Psoas muscle (tissue), 7 donors: ENCODE measurements at regions not wholly inside any gene's neighbourhood (a gene's known extent, or its start where the extent isn't known, plus 50 kb on each side); places are given as distances from the start of the nearest gene placed in this dataset.

Experiments
- ATAC-seq, 4 donors: fragments of 200-7000 bp; cut with Tn5 transposase; one replicate each; pipeline ENCODE4 v1.9.1; 2020; ENCODE audit warnings: moderate library complexity in 3 of 4, mild to moderate bottlenecking in 2 of 4
- DNase-seq, 2 donors: peaks; one replicate each; pipeline ENCODE4 v3.0.0-alpha.2; 2020
- H3K27ac ChIP-seq: fragments of 200-600 bp; one replicate; pipeline ENCODE4 v1.8.0; 2022
- H3K27me3 ChIP-seq, 3 donors: fragments of 200-600 bp in 1 of 3; one replicate each; pipeline versions ENCODE4 v1.6.1 to v1.8.0; 2013 to 2022; ENCODE audit warnings: low read length in 2 of 3, mild to moderate bottlenecking in 2 of 3, moderate library complexity in 1 of 3; ENCODE audit not compliant: insufficient read depth in 3 of 3
- H3K36me3 ChIP-seq, 2 donors: fragments of 200-600 bp in 1 of 2; one replicate each; pipeline versions ENCODE4 v1.6.1 to v1.8.0; 2013 to 2022; ENCODE audit warnings: low read depth in 1 of 2, mild to moderate bottlenecking in 1 of 2, moderate library complexity in 1 of 2; ENCODE audit not compliant: insufficient read depth in 1 of 2
- H3K4me1 ChIP-seq: fragments of 200-600 bp; one replicate; pipeline ENCODE4 v1.8.0; 2022
- H3K4me3 ChIP-seq: fragments of 200-600 bp; one replicate; pipeline ENCODE4 v1.8.0; 2022; ENCODE audit warnings: mild to moderate bottlenecking
- H3K9me3 ChIP-seq: fragments of 200-600 bp; one replicate; pipeline ENCODE4 v1.8.0; 2022
- WGBS, 3 donors: extraction: QIAGEN DNeasy Blood & Tissue Kit; methylation state at CpG; one replicate each; pipeline versions ENCODE4 v1.1.6 to v1.1.7; 2013; 5-methylcytosine and 5-hydroxymethylcytosine counted together
- intact Hi-C, 2 donors: fragments of 100-400 bp; cut with DNase I; formaldehyde crosslinking; loops; one replicate each; pipeline versions ENCODE4 v1.11.0 to v1.14.2; 2022
- TF ChIP-seq, protein P1 (sequence below): fragments of 200-600 bp; IDR thresholded peaks from one replicate; pipeline ENCODE4 v1.8.0; 2022; ENCODE audit warnings: antibody characterized with exemption
- donor health status: healthy with polysubstance abuse.
- donor health status: DM: no; HTN: no; CAD: no; lungs with moderate emphysema.
- donor health status: Bipolar disorder and iron deficiency.
- donor health status: healthy.
- donor health status: DM: yes; HTN: yes; CAD: no.
- donor health status: DM: no; HTN: no; CAD: no.
- donor health status: DM: yes; HTN: yes; CAD: no.

DNA sequence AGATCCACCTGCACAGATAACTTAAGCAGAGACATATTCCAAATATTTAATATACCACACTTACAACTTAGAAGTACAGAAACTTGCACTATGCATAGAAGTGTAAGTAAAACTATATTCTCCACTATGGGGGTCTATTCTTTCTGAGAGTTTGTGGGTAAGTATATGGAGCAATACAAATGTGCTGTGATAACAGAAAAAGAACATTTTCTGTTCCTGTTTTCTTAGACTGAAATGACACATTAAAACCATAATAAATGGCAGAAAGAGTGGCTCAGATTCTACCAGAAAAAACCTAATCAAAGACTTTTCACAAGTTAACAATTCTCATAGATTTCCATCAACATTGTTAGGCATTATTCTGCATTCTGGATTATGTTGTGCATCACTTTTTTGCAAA, 96.6 kb upstream of the WNT7A start:
- peaks cover 11% of the 10 kb centered on the region for H3K9me3 ChIP-seq
- H3K36me3 ChIP-seq, result no peaks in the 10 kb centered on the region
- no peaks in the 10 kb centered on the region for H3K4me1 ChIP-seq
- no peak overlapping the region for H3K27ac ChIP-seq
- no peak for ATAC-seq
- no peaks in the 10 kb centered on the region for H3K27me3 ChIP-seq
- no peak overlapping the region for H3K4me3 ChIP-seq
- no peak for DNase-seq
- intact Hi-C loops, result no loop called here
- TF ChIP-seq, protein P1, sequence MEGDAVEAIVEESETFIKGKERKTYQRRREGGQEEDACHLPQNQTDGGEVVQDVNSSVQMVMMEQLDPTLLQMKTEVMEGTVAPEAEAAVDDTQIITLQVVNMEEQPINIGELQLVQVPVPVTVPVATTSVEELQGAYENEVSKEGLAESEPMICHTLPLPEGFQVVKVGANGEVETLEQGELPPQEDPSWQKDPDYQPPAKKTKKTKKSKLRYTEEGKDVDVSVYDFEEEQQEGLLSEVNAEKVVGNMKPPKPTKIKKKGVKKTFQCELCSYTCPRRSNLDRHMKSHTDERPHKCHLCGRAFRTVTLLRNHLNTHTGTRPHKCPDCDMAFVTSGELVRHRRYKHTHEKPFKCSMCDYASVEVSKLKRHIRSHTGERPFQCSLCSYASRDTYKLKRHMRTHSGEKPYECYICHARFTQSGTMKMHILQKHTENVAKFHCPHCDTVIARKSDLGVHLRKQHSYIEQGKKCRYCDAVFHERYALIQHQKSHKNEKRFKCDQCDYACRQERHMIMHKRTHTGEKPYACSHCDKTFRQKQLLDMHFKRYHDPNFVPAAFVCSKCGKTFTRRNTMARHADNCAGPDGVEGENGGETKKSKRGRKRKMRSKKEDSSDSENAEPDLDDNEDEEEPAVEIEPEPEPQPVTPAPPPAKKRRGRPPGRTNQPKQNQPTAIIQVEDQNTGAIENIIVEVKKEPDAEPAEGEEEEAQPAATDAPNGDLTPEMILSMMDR, result no peak

DNA sequence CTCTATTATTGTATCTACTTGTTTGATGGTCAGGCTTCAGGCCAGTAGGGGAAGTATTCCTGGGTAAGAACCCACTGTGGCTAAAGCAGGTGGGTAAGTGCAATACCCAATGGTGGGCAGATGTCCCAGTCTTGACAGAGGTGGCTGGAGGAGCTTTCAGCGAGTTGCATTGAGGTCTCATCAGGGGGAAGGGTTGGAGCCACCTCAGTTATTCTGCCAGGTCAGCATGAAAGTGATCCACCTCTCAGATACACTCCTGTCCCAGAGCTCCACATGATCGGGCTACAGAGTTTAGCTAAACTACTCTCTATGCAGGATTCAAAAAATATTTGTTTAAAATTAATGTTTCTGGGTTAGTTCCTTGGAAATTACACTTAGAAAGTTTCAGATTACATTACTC, 95.8 kb upstream of the WNT7A start:
- intact Hi-C loops, result no loop called here
- no peak for ATAC-seq

DNA sequence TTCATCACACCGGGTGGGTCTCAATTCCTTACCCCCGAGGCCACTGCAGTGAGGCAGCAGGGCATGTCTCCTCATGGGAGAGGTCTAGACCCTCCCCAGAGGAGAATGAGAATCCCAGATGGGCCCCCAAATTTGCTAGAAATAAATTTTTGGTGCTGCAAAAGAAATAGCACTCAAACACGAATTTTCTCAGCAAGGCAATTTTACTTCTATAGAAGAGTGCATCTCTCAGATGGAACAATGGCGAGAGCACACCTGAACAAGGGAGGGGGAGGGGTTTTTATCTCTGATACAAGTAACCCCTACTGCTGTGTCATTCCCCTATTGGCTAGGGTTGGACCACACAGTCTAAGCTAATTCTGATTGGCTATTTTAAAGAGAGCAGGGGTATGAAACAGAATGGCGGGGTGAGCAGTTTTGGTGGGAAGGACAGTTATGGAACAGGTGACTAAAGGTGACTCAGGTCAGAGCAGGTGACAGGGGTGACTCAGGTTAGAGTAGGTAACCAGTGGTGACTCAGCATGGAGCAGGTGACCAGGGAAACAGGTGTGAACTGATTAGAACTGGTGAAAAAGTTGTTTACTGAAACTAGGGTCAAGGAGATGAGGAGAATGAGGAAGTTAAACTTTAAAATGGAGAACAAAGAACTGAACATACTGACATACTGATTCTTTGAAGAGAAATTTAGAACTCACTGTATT, 93.0 kb upstream of the WNT7A start:
- H3K4me1 ChIP-seq, result no peaks in the 10 kb centered on the region
- no peak for DNase-seq
- intact Hi-C loops, result no loop called here
- TF ChIP-seq, protein P1, result no peak
- H3K27me3 ChIP-seq, result no peaks in the 10 kb centered on the region
- H3K9me3 ChIP-seq, result peaks cover 11% of the 10 kb centered on the region
- ATAC-seq, result no peak
- WGBS, 3 donors, result 77 to 80% (median 78%) methylated on average over 5 of the region's 5 CpGs
- H3K27ac ChIP-seq, result no peak overlapping the region
- H3K36me3 ChIP-seq, result no peaks in the 10 kb centered on the region
- H3K4me3 ChIP-seq, result no peak overlapping the region

More for the DNA sequence above, 95.8 kb upstream of the WNT7A start:
- TF ChIP-seq, protein P1, result no peak
- no peak overlapping the region for H3K4me3 ChIP-seq
- no peaks in the 10 kb centered on the region for H3K36me3 ChIP-seq
- H3K27ac ChIP-seq, result no peak overlapping the region
- no peaks in the 10 kb centered on the region for H3K4me1 ChIP-seq
- 64 to 70% (median 69%) methylated on average over 2 of the region's 2 CpGs for WGBS, 3 donors
- no peak for DNase-seq
- peaks cover 11% of the 10 kb centered on the region for H3K9me3 ChIP-seq
- H3K27me3 ChIP-seq, result no peaks in the 10 kb centered on the region

GRCh38 chr3:13966302-13966701, 86.4 kb upstream of the WNT7A start:
- 61 to 67% (median 66%) methylated on average over 3 of the region's 3 CpGs for WGBS, 3 donors
- DNase-seq (no peak), ATAC-seq (no peak)
- intact Hi-C loops, result no loop called here
- Histone ChIP-seq H3K27ac (no peak overlapping the region), H3K4me1 (no peaks in the 10 kb centered on the region), H3K36me3 (no peaks in the 10 kb centered on the region), H3K4me3 (no peak overlapping the region), H3K27me3 (no peaks in the 10 kb centered on the region), H3K9me3 (no peaks in the 10 kb centered on the region)
- TF ChIP-seq, protein P1, result no peak
